ENCODE measurements at regions not wholly inside any gene's neighbourhood (a gene's known extent, or its start where the extent isn't known, plus 50 kb on each side); places are given as distances from the start of the nearest gene placed in this dataset.

- DNase-seq (ENCODE audit: low spot score) = no peak
These were observed 333.9 kb downstream of the CYRIA start for GRCh38 chr2:16331772-16332171.

- no peak for DNase-seq (ENCODE audit: low spot score)
These were observed 334.7 kb downstream of the CYRIA start for GRCh38 chr2:16330982-16331381.

- DNase-seq (ENCODE audit: low spot score) = no peak
These were observed 335.1 kb downstream of the CYRIA start for GRCh38 chr2:16330571-16330970.

- no peak for DNase-seq (ENCODE audit: low spot score)
These were observed 335.6 kb downstream of the CYRIA start for GRCh38 chr2:16330012-16330411.

- no peak for DNase-seq (ENCODE audit: low spot score)
These were observed 336.2 kb downstream of the CYRIA start for GRCh38 chr2:16329421-16329820.

GRCh38 chr2:16328521-16329190, 337.0 kb downstream of the CYRIA start:
- no peak for DNase-seq (ENCODE audit: low spot score)

GRCh38 chr2:16327326-16327725, 338.3 kb downstream of the CYRIA start:
- DNase-seq (ENCODE audit: low spot score) = no peak

- DNase-seq (ENCODE audit: low spot score) = no peak
These were observed 338.8 kb downstream of the CYRIA start for GRCh38 chr2:16326711-16327300.

GRCh38 chr2:16325976-16326510, 339.6 kb downstream of the CYRIA start:
- DNase-seq (ENCODE audit: low spot score) = no peak

GRCh38 chr2:16325016-16325975, 340.3 kb downstream of the CYRIA start:
- DNase-seq (ENCODE audit: low spot score) = no peak

- DNase-seq (ENCODE audit: low spot score) = no peak
These were observed 341.1 kb downstream of the CYRIA start for GRCh38 chr2:16324544-16324937.

GRCh38 chr2:16323551-16324543, 341.8 kb downstream of the CYRIA start:
- no peak for DNase-seq (ENCODE audit: low spot score)

- DNase-seq (ENCODE audit: low spot score) = no peak
These were observed 342.5 kb downstream of the CYRIA start for GRCh38 chr2:16323126-16323520.

- DNase-seq (ENCODE audit: low spot score) = no peak
These were observed 343.1 kb downstream of the CYRIA start for GRCh38 chr2:16322308-16323125.

- no peak for DNase-seq (ENCODE audit: low spot score)
These were observed 343.8 kb downstream of the CYRIA start for GRCh38 chr2:16321872-16322271.

GRCh38 chr2:16321256-16321655, 344.4 kb downstream of the CYRIA start:
- no peak for DNase-seq (ENCODE audit: low spot score)

- DNase-seq (ENCODE audit: low spot score) = no peak
These were observed 344.9 kb downstream of the CYRIA start for GRCh38 chr2:16320716-16321115.

GRCh38 chr2:16319551-16320121, 346.0 kb downstream of the CYRIA start:
- DNase-seq (ENCODE audit: low spot score) = no peak

- no peak for DNase-seq (ENCODE audit: low spot score)
These were observed 347.0 kb downstream of the CYRIA start for GRCh38 chr2:16318474-16319195.

Data from NAMALWA (cell line).